Uterus (tissue), 2 donors: ENCODE measurements at regions not wholly inside any gene's neighbourhood (a gene's known extent, or its start where the extent isn't known, plus 50 kb on each side); places are given as distances from the start of the nearest gene placed in this dataset.

Experiments
- CTCF ChIP-seq, 4 experiments: fragments of 200-600 bp in 2 of 4; fragments of 450-650 bp in 2 of 4; sonication (generic) in 2 of 4; IDR thresholded peaks; one replicate each; pipeline ENCODE4 v1.5.1; 2016 to 2019; ENCODE audit warnings: antibody characterized with exemption in 4 of 4, mild to moderate bottlenecking in 2 of 4, moderate library complexity in 1 of 4
- POLR2A ChIP-seq, 2 donors: fragments of 450-650 bp; IDR thresholded peaks; one replicate each; pipeline ENCODE4 v1.6.1; 2016; ENCODE audit warnings: antibody characterized with exemption in 2 of 2, mild to moderate bottlenecking in 1 of 2, moderate library complexity in 1 of 2

GRCh38 chr10:113376428-113376827, 176.4 kb upstream of the HABP2 start:
- TF ChIP-seq CTCF (IDR thresholded peaks at IDR 0.05) (no peak), POLR2A (IDR thresholded peaks at IDR 0.05) (no peak)
